HCT116 (cell line): ENCODE measurements at regions not wholly inside any gene's neighbourhood (a gene's known extent, or its start where the extent isn't known, plus 50 kb on each side); places are given as distances from the start of the nearest gene placed in this dataset.
"Not testable (repeated sequence)": the region's sequence is repeated elsewhere in the genome, so short reads cannot be mapped to it uniquely, and the experiment has no call there.

Source experiments
- ATAC-seq: fragments of 200-7000 bp; cut with Tn5 transposase; 2 replicates; pipeline ENCODE4 v1.9.1; 2020; ENCODE audit warnings: mild to moderate bottlenecking, moderate library complexity
- BruUV-seq: library from RNA; stranded (reverse); fragments of 400-500 nt; replicated peaks from 2 replicates; lab custom pipeline; 2021; lab: Mats Ljungman, UMichigan
- CTCF ChIA-PET: fragments of 300-600 bp; sonication (Branson Sonifier 250); formaldehyde crosslinking; loops from one replicate; lab custom pipeline; 2021; ENCODE audit warnings: antibody characterized with exemption; lab: Charles Lee
- POLR2A ChIA-PET: fragments of 300-600, 350-600 bp; sonication (Branson Sonifier 250); formaldehyde crosslinking; loops from one replicate; lab custom pipeline; 2021; ENCODE audit warnings: antibody characterized with exemption; lab: Charles Lee
- RAD21 ChIA-PET, 2 experiments: fragments of 300-600 bp; sonication (Branson Sonifier 250); formaldehyde crosslinking; loops; one replicate each; lab custom pipeline; 2023; ENCODE audit warnings: low total read pairs in 2 of 2; ENCODE audit not compliant: uncharacterized antibody in 2 of 2, unreplicated experiment in 2 of 2, low non-redundant PET in 1 of 2; lab: Charles Lee
- DNase-seq: peaks from one replicate; pipeline ENCODE4 v3.0.0-alpha.2; 2010; ENCODE audit warnings: low read depth, low spot score
- H2AFZ ChIP-seq: fragments of 200-600 bp; shearing (Covaris generic), sonication (generic); 2 replicates; pipeline ENCODE4 v1.6.1; 2017; ENCODE audit warnings: low read depth, mixed run types, mixed read lengths, antibody characterized with exemption, low read length; ENCODE audit not compliant: poor library complexity, severe bottlenecking
- H3K27ac ChIP-seq: 2 replicates; pipeline ENCODE4 v1.5.1; 2012; ENCODE audit warnings: low read depth, low read length
- H3K27me3 ChIP-seq: fragments of 200-600 bp; sonication (generic); 2 replicates; pipeline ENCODE4 v1.6.1; 2016; ENCODE audit warnings: mixed run types, low read length, mixed read lengths; ENCODE audit not compliant: insufficient read depth
- H3K36me3 ChIP-seq, 2 experiments: fragments of 200-500 bp in 1 of 2; fragments of 200-600 bp in 1 of 2; sonication (Bioruptor generic) in 1 of 2; sonication (generic) in 1 of 2; 2 replicates each; pipeline versions ENCODE4 v1.5.1 to v1.6.1; 2014 to 2016; ENCODE audit warnings: low read length in 2 of 2, inconsistent platforms in 1 of 2, mixed read lengths in 1 of 2, mixed run types in 1 of 2; ENCODE audit not compliant: insufficient read depth in 2 of 2, control insufficient read depth in 1 of 2
- H3K4me1 ChIP-seq, 2 experiments: fragments of 200-600 bp in 1 of 2; sonication (generic) in 1 of 2; 2 replicates each; pipeline versions ENCODE4 v1.5.1 to v1.6.1; 2012 to 2017; ENCODE audit warnings: low read length in 2 of 2, inconsistent platforms in 1 of 2, mild to moderate bottlenecking in 1 of 2, mixed read lengths in 1 of 2, mixed run types in 1 of 2, moderate library complexity in 1 of 2; ENCODE audit not compliant: insufficient read depth in 2 of 2, control insufficient read depth in 1 of 2
- H3K4me2 ChIP-seq: fragments of 200-600 bp; sonication (generic); 2 replicates; pipeline ENCODE4 v1.6.1; 2017; ENCODE audit warnings: mixed run types, low read length, mixed read lengths
- H3K4me3 ChIP-seq, 2 experiments: fragments of 200-600 bp in 1 of 2; sonication (generic) in 1 of 2; replicated peaks in 1 of 2; 2 replicates each; pipeline ENCODE4 v1.5.1; 2011 to 2016; ENCODE audit warnings: low read length in 2 of 2, control low read depth in 1 of 2, low read depth in 1 of 2, mild to moderate bottlenecking in 1 of 2, mixed read lengths in 1 of 2, mixed run types in 1 of 2
- H3K79me2 ChIP-seq: fragments of 200-600 bp; sonication (generic); 2 replicates; pipeline ENCODE4 v1.6.1; 2017; ENCODE audit warnings: mild to moderate bottlenecking, mixed run types, low read length, moderate library complexity, mixed read lengths; ENCODE audit not compliant: insufficient read depth
- H3K9ac ChIP-seq: fragments of 200-600 bp; sonication (generic); 2 replicates; pipeline ENCODE4 v1.6.1; 2016; ENCODE audit warnings: low read length, mixed read lengths
- H3K9me2 ChIP-seq: fragments of 200-600 bp; sonication (generic), shearing (Covaris generic); 2 replicates; pipeline ENCODE4 v1.6.1; 2017; ENCODE audit warnings: mixed run types, mild to moderate bottlenecking, moderate library complexity; ENCODE audit not compliant: insufficient read depth
- H3K9me3 ChIP-seq, 2 experiments: fragments of 200-500 bp in 1 of 2; fragments of 200-600 bp in 1 of 2; sonication (Bioruptor generic) in 1 of 2; sonication (generic) in 1 of 2; 2 replicates each; pipeline ENCODE4 v1.6.1; 2014 to 2017; ENCODE audit warnings: low read length in 2 of 2, mixed read lengths in 2 of 2, inconsistent platforms in 1 of 2, low read depth in 1 of 2, mild to moderate bottlenecking in 1 of 2, mixed run types in 1 of 2, moderate library complexity in 1 of 2; ENCODE audit not compliant: control insufficient read depth in 1 of 2, insufficient read depth in 1 of 2
- H4K20me1 ChIP-seq: fragments of 200-600 bp; sonication (generic), shearing (Covaris generic); 2 replicates; pipeline ENCODE4 v1.6.1; 2017; ENCODE audit warnings: mixed run types, mild to moderate bottlenecking, moderate library complexity; ENCODE audit not compliant: insufficient read depth
- CBX3 ChIP-seq: IDR thresholded peaks from 2 replicates; pipeline ENCODE4 v1.6.1; 2012; ENCODE audit warnings: low read depth
- CTCF ChIP-seq, 3 experiments: fragments of 200-600 bp in 1 of 3; sonication (generic) in 1 of 3; IDR thresholded peaks in 2 of 3; conservative IDR thresholded peaks in 1 of 3; 2 replicates each; pipeline ENCODE4 v1.5.1; 2012 to 2017; ENCODE audit warnings: low read depth in 2 of 3, low read length in 2 of 3, antibody characterized with exemption in 1 of 3, borderline replicate concordance in 1 of 3, control low read depth in 1 of 3, mild to moderate bottlenecking in 1 of 3, mixed read lengths in 1 of 3, mixed run types in 1 of 3, moderate library complexity in 1 of 3; ENCODE audit not compliant: insufficient read depth in 1 of 3
- EZH2phosphoT487 ChIP-seq: fragments of 200-600 bp; IDR thresholded peaks from 2 replicates; pipeline ENCODE4 v1.6.1; 2018; ENCODE audit warnings: antibody characterized with exemption, borderline replicate concordance
- REST ChIP-seq: IDR thresholded peaks from 2 replicates; pipeline ENCODE4 v1.6.1; 2012; ENCODE audit warnings: low read depth
- SP1 ChIP-seq: IDR thresholded peaks from 2 replicates; pipeline ENCODE4 v1.6.1; 2012; ENCODE audit warnings: low read depth
- ZBTB33 ChIP-seq: IDR thresholded peaks from 2 replicates; pipeline ENCODE4 v1.6.1; 2011; ENCODE audit warnings: mild to moderate bottlenecking, low read length, moderate library complexity; ENCODE audit not compliant: insufficient replicate concordance; ENCODE audit errors: extremely low read depth
- intact Hi-C: fragments of 100-400 bp; cut with micrococcal nuclease; formaldehyde crosslinking; loops from 2 replicates; pipeline ENCODE4 v1.10.0; 2022

- ATAC-seq, intact Hi-C loops, H3K9me3 ChIP-seq, H3K4me1 ChIP-seq, H3K27ac ChIP-seq, H3K4me3 ChIP-seq, BruUV-seq, H3K79me2 ChIP-seq, H3K9ac ChIP-seq, H4K20me1 ChIP-seq, H3K9me2 ChIP-seq, DNase-seq, H3K36me3 ChIP-seq, CTCF ChIA-PET, RAD21 ChIA-PET, H2AFZ ChIP-seq, H3K27me3 ChIP-seq, H3K4me2 ChIP-seq, POLR2A ChIA-PET: not testable (repeated sequence)
Observed at GRCh38 chr3:106360901-106361300, 492.1 kb upstream of the CBLB start.

- no peaks in the 10 kb centered on the region for H3K9me2 ChIP-seq
- H3K4me1 ChIP-seq: no peaks in the 10 kb centered on the region
- intact Hi-C loops: no loop called here
- H3K79me2 ChIP-seq: no peaks in the 10 kb centered on the region
- no peak overlapping the region for H3K27ac ChIP-seq
- H2AFZ ChIP-seq: no peak overlapping the region
- H4K20me1 ChIP-seq: no peaks in the 10 kb centered on the region
- no peaks in the 10 kb centered on the region for H3K9me3 ChIP-seq
- no peaks in the 10 kb centered on the region for H3K36me3 ChIP-seq
- ChIA-PET POLR2A (no interaction called here), RAD21 (no interaction called here), CTCF (no interaction called here)
- H3K4me3 ChIP-seq: no peak overlapping the region
- no peak for DNase-seq
- H3K9ac ChIP-seq: no peak overlapping the region
- no peak overlapping the region for H3K4me2 ChIP-seq
- TF ChIP-seq CTCF (IDR thresholded peaks at IDR 0.05 in 2 of 3, conservative IDR thresholded peaks at IDR 0.05 in 1 of 3; ENCODE audit: borderline replicate concordance in 1 of 3, insufficient read depth in 1 of 3, low read depth in 2 of 3, low read length in 2 of 3): no peak
- no peak for TF ChIP-seq SP1
- TF ChIP-seq EZH2phosphoT487: no peak
- no peak for TF ChIP-seq CBX3
- no peak for TF ChIP-seq ZBTB33
- no peak for TF ChIP-seq REST
- no peak for ATAC-seq
- H3K27me3 ChIP-seq: no peaks in the 10 kb centered on the region
- no TSS peak for BruUV-seq
Observed at GRCh38 chr3:106364477-106364876, 495.7 kb upstream of the CBLB start.
